ENCODE measurements at regions not wholly inside any gene's neighbourhood (a gene's known extent, or its start where the extent isn't known, plus 50 kb on each side); places are given as distances from the start of the nearest gene placed in this dataset.

- POLR2A ChIA-PET, result no interaction called here
- no TSS peak for BruUV-seq (replicated peaks)
Measured at GRCh38 chr10:129360046-129360445, 107.0 kb upstream of the MGMT start.

More at GRCh38 chr10:129360046-129360445, 107.0 kb upstream of the MGMT start:
- no peaks in the 10 kb centered on the region for H3K27me3 ChIP-seq (ENCODE audit: insufficient read depth, low read length)
- ChIA-PET RAD21 (ENCODE audit: low non-redundant PET in 1 of 2, low total read pairs in 2 of 2, uncharacterized antibody in 2 of 2, unreplicated experiment in 2 of 2) (no interaction called here), CTCF (no interaction called here)
- no peaks in the 10 kb centered on the region for H3K9me2 ChIP-seq (ENCODE audit: insufficient read depth)
- TF ChIP-seq REST (IDR thresholded peaks at IDR 0.05; ENCODE audit: low read depth) (no peak), JUND (IDR thresholded peaks at IDR 0.05) (no peak), MAX (IDR thresholded peaks at IDR 0.05) (no peak), ZNF274 (IDR thresholded peaks at IDR 0.05; ENCODE audit: low read depth, low read length) (no peak), CBX3 (IDR thresholded peaks at IDR 0.05; ENCODE audit: low read depth) (no peak), ZBTB33 (IDR thresholded peaks at IDR 0.05; ENCODE audit: extremely low read depth, insufficient replicate concordance, low read length) (no peak), EZH2 (IDR thresholded peaks at IDR 0.05) (no peak), ZFX (IDR thresholded peaks at IDR 0.05) (no peak)
- H3K27ac ChIP-seq (ENCODE audit: low read depth, low read length), result no peak overlapping the region
- H3K9me3 ChIP-seq (ENCODE audit: control insufficient read depth in 1 of 2, insufficient read depth in 1 of 2, low read depth in 1 of 2, low read length in 2 of 2), result peaks cover 9 to 10% of the 10 kb centered on the region in 2 experiments; a peak in 3 of 4 replicates
- H3K79me2 ChIP-seq (ENCODE audit: insufficient read depth, low read length), result no peaks in the 10 kb centered on the region
- no peak overlapping the region for H2AFZ ChIP-seq (ENCODE audit: low read depth, low read length, poor library complexity, severe bottlenecking)
- intact Hi-C loops (cut with micrococcal nuclease), result no loop called here
- H3K4me3 ChIP-seq (replicated peaks in 1 of 2; ENCODE audit: low read depth in 1 of 2, low read length in 2 of 2), result no peak overlapping the region
- ATAC-seq (no peak), DNase-seq (ENCODE audit: low read depth, low spot score) (no peak)
- no peaks in the 10 kb centered on the region for H3K36me3 ChIP-seq (ENCODE audit: control insufficient read depth in 1 of 2, insufficient read depth in 2 of 2, low read length in 2 of 2)
- no peak overlapping the region for H3K4me2 ChIP-seq (ENCODE audit: low read length)
- H3K4me1 ChIP-seq (ENCODE audit: control insufficient read depth in 1 of 2, insufficient read depth in 2 of 2, low read length in 2 of 2), result no peaks in the 10 kb centered on the region
- no peaks in the 10 kb centered on the region for H4K20me1 ChIP-seq (ENCODE audit: insufficient read depth)
- no peak overlapping the region for H3K9ac ChIP-seq (ENCODE audit: low read length)
